ENCODE measurements at regions not wholly inside any gene's neighbourhood (a gene's known extent, or its start where the extent isn't known, plus 50 kb on each side); places are given as distances from the start of the nearest gene placed in this dataset.

GRCh38 chr6:68339488-68340131, 295.5 kb upstream of the ADGRB3 start:
- H3K27ac ChIP-seq: no peak overlapping the region

GRCh38 chr6:68333442-68333841, 301.6 kb upstream of the ADGRB3 start:
- Histone ChIP-seq H3K27me3 (no peaks in the 10 kb centered on the region), H3K4me1 (no peaks in the 10 kb centered on the region), H3K27ac (no peak overlapping the region), H3K4me3 (no peak overlapping the region), H3K9me3 (no peaks in the 10 kb centered on the region), H3K36me3 (no peaks in the 10 kb centered on the region)
- no peak for DNase-seq (ENCODE audit: extremely low spot score in 2 of 2)
- TF ChIP-seq POLR2AphosphoS5 (IDR thresholded peaks at IDR 0.05; ENCODE audit: insufficient read depth in 1 of 2, low read depth in 1 of 2) (no peak), POLR2A (IDR thresholded peaks at IDR 0.05) (no peak), CTCF (IDR thresholded peaks at IDR 0.05) (no peak)
- intact Hi-C loops (cut with DNase I): no loop called here

More at GRCh38 chr6:68339488-68340131, 295.5 kb upstream of the ADGRB3 start:
- Histone ChIP-seq H3K4me1 (no peaks in the 10 kb centered on the region), H3K4me3 (no peak overlapping the region), H3K27me3 (no peaks in the 10 kb centered on the region), H3K9me3 (no peaks in the 10 kb centered on the region), H3K36me3 (no peaks in the 10 kb centered on the region)
- intact Hi-C loops (cut with DNase I): no loop called here
- DNase-seq (ENCODE audit: extremely low spot score in 2 of 2): no peak
- TF ChIP-seq POLR2A (IDR thresholded peaks at IDR 0.05) (no peak), CTCF (IDR thresholded peaks at IDR 0.05) (no peak), POLR2AphosphoS5 (IDR thresholded peaks at IDR 0.05; ENCODE audit: insufficient read depth in 1 of 2, low read depth in 1 of 2) (no peak)

GRCh38 chr6:68328156-68328555, 306.9 kb upstream of the ADGRB3 start:
- intact Hi-C loops (cut with DNase I): loop anchor here (2.0 kb wide), 1 partner anchor 21 kb away; no protein-coding TSS in a partner anchor

GRCh38 chr6:68326762-68327161, 308.3 kb upstream of the ADGRB3 start:
- no peaks in the 10 kb centered on the region for H3K27me3 ChIP-seq
- H3K27ac ChIP-seq: no peak overlapping the region
- intact Hi-C loops (cut with DNase I): no loop called here
- H3K4me1 ChIP-seq: no peaks in the 10 kb centered on the region
- H3K9me3 ChIP-seq: no peaks in the 10 kb centered on the region
- TF ChIP-seq POLR2A (IDR thresholded peaks at IDR 0.05): no peak
- no peak for TF ChIP-seq CTCF (IDR thresholded peaks at IDR 0.05)
- TF ChIP-seq POLR2AphosphoS5 (IDR thresholded peaks at IDR 0.05; ENCODE audit: insufficient read depth in 1 of 2, low read depth in 1 of 2): no peak
- H3K36me3 ChIP-seq: no peaks in the 10 kb centered on the region
- no peak for DNase-seq (ENCODE audit: extremely low spot score in 2 of 2)
- H3K4me3 ChIP-seq: no peak overlapping the region

More at GRCh38 chr6:68328156-68328555, 306.9 kb upstream of the ADGRB3 start:
- no peaks in the 10 kb centered on the region for H3K27me3 ChIP-seq
- no peak overlapping the region for H3K27ac ChIP-seq
- DNase-seq (ENCODE audit: extremely low spot score in 2 of 2): no peak
- H3K9me3 ChIP-seq: no peaks in the 10 kb centered on the region
- H3K36me3 ChIP-seq: no peaks in the 10 kb centered on the region
- TF ChIP-seq POLR2A (IDR thresholded peaks at IDR 0.05): no peak
- TF ChIP-seq CTCF (IDR thresholded peaks at IDR 0.05): no peak
- TF ChIP-seq POLR2AphosphoS5 (IDR thresholded peaks at IDR 0.05; ENCODE audit: insufficient read depth in 1 of 2, low read depth in 1 of 2): no peak
- H3K4me3 ChIP-seq: no peak overlapping the region
- H3K4me1 ChIP-seq: no peaks in the 10 kb centered on the region

- no peak overlapping the region for H3K4me3 ChIP-seq
- intact Hi-C loops (cut with DNase I): no loop called here
Observed at GRCh38 chr6:68317366-68317765, 317.7 kb upstream of the ADGRB3 start.

More at GRCh38 chr6:68317366-68317765, 317.7 kb upstream of the ADGRB3 start:
- H3K27ac ChIP-seq: no peak overlapping the region
- no peaks in the 10 kb centered on the region for H3K4me1 ChIP-seq
- no peak for TF ChIP-seq CTCF (IDR thresholded peaks at IDR 0.05)
- TF ChIP-seq POLR2AphosphoS5 (IDR thresholded peaks at IDR 0.05; ENCODE audit: insufficient read depth in 1 of 2, low read depth in 1 of 2): no peak
- no peak for TF ChIP-seq POLR2A (IDR thresholded peaks at IDR 0.05)
- no peaks in the 10 kb centered on the region for H3K27me3 ChIP-seq
- H3K36me3 ChIP-seq: no peaks in the 10 kb centered on the region
- no peaks in the 10 kb centered on the region for H3K9me3 ChIP-seq
- DNase-seq (ENCODE audit: extremely low spot score in 2 of 2): no peak

Measured in vagina (tissue), 2 donors.